CD4-positive, alpha-beta T cell treated with Interleukin-17A for 1 hour (primary cell): ENCODE measurements at regions not wholly inside any gene's neighbourhood (a gene's known extent, or its start where the extent isn't known, plus 50 kb on each side); places are given as distances from the start of the nearest gene placed in this dataset.
"Not testable (repeated sequence)": the region's sequence is repeated elsewhere in the genome, so short reads cannot be mapped to it uniquely, and the experiment has no call there.

Experiments
- DNase-seq: peaks from one replicate; pipeline ENCODE4 v3.0.0-alpha.2; 2020

DNA sequence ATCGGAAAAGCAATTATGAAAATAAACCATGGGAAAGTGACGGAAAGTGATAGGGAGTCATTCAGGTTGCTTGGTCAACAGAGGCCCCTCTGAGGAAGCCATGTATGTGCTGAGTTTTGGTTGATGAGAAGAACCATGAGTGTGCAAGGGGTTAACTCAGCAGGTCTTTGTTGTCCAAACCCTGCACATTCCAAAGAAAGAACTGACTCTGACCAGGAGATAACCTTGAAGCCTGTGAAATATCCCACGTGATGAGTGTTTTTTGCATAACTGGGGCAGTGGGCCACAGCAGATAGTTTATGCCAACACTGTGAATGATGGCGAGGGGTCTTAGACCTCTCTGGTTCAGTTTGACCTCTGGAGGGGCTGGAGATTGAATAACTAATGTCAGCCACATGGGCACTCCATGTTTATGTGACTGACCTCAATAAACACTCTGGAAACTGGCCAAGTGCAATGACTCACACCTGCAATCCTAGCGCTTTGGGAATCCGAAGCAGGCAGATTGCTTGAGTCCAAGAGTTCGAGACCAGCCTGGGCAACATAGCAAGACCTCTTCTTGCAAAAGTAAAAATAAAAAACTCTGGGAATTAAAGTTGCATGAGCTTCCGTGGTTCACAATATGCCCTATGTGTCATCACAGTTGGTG lies 154.0 kb upstream of the FOXK1 start:
- DNase-seq = no peak

GRCh38 chr7:4531236-4531635 lies 150.9 kb upstream of the FOXK1 start:
- DNase-seq = no peak

DNA sequence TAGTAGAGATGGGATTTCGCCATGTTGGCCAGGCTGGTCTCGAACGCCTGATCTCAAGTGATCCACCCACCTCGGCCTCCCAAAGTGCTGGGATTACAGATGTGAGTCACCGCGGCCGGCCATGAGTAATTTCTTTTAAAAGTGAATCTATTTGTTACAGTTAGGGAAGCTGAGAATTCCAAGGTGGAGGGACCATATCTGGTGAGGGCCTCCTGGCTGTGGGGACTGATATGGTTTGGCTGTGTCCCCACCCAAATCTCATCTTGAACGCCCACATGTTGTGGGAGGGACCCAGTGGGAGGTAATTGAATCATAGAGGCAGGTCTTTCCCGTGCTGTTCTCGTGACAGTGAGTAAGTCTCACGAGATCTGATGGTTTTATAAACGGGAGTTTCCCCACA lies 148.8 kb upstream of the FOXK1 start:
- not testable (repeated sequence) for DNase-seq

- no peak for DNase-seq
Measured at GRCh38 chr7:4549681-4550080, 132.4 kb upstream of the FOXK1 start.

GRCh38 chr7:4550117-4550516 lies 132.0 kb upstream of the FOXK1 start:
- DNase-seq = no peak

DNA sequence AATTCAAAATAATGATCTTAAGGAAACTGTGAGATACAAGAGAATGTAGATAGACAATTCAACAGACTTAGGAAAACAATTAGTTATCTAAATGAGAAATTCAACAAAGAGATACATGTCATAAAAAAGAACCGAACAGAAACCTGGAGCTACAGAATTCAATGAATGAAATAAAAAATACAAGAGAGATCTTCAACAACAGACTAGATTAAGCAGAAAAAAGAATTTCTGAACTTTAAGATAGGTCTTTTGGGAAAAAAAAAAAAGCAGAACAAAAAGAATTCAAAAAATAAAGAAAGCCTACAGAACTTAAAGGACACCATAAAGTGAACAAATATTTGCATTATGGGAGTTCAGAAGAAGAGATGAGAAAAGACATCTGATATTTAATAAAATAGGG lies 129.1 kb upstream of the FOXK1 start:
- no peak for DNase-seq

DNA sequence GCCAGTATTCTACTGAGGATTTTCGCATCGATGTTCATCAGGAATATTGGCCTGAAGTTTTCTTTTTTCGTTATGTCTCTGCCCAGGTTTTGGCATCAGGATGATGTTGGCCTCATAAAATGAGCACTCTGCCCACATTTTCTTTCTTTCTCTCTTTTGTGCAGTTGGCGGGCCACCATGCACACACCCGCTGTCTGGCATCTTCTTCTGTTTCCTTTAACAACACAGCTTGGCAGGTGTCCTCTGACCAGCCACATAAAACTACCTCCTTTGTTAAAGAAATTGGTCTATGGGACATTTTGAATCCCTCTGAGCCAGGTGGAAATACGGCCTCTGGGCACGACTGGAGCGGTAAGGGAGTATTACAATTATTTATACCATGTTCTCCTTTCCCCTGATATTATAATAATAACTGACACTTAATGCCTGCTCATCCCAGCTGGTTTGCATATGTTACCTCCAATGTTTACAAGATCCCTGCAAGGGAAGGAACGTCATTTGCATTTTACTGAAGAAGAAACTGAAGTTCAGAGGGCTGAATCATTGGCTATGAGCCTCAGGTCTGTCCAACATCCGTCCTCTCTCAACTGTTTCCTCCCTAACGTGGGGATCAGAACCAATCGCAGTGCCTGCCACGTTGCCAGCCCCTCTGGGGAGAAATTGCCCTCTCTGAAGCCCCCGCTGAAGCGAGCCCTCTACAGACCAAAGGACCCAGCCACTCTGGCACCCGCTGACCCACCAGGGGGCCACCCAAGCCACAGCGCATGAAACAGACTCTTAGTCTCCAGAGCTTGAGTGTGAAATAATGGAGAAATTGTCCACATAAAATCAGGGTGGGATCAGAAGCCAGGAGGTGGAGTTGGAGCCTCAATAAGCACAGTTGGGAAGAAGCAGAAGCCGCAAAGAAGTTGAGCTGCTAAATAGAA lies 125.0 kb upstream of the FOXK1 start:
- DNase-seq = no peak

DNA sequence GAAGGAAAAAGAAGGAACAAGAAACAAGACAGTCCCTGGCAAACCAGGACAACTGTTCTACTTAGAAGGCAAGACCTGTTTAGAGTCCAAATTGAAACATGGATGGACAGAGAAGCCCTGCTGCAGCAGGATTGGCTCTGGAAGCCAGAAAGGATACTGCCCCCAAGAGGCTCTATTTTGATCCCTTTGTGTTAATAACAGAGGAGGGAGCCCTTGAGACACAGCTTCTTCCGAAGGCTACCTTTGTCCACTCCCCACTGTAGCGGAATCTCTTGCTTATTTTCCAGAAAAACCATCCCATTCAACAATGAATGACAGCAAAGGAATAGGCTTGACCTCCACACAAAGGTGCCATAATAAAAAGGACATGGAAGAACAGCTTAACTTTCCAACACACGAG lies 120.3 kb upstream of the FOXK1 start:
- no peak for DNase-seq

GRCh38 chr7:4566714-4567113 lies 115.4 kb upstream of the FOXK1 start:
- DNase-seq = no peak

DNA sequence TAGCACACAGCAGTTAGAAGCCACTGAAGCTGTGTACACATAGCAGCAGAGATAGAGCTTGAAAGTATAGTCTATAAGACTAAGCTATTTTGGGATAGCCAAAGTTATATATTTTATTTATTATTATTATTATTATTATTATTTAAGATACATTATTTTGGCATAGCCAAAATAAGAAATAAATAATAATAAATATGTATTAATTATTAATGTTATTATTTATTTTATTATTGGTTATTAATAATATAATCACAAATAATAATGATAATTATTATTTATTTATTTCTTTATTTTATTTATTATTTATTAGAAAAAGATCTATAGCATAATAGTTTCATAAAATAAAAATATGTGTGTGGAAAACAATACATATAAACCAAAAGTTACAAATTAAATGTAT lies 107.2 kb upstream of the FOXK1 start:
- no peak for DNase-seq

DNA sequence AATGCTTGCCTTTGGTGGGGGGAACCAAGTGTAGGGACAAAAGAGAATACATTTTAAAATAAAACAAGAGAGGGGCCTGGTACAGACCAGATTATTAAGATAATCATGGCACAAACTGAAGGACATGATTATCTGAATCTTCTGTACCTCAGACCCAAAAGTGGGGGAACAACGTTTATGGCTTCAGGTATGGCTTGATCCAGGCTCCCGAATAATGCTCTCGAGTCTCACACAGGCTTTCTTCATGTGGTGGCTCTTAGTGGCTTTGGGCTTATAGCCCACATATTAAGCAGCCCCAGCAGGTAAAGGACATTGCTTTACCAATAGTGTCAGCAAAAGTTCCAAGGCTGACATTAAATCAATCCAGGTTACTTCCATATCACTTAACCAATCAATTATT lies 106.8 kb upstream of the FOXK1 start:
- no peak for DNase-seq

DNA sequence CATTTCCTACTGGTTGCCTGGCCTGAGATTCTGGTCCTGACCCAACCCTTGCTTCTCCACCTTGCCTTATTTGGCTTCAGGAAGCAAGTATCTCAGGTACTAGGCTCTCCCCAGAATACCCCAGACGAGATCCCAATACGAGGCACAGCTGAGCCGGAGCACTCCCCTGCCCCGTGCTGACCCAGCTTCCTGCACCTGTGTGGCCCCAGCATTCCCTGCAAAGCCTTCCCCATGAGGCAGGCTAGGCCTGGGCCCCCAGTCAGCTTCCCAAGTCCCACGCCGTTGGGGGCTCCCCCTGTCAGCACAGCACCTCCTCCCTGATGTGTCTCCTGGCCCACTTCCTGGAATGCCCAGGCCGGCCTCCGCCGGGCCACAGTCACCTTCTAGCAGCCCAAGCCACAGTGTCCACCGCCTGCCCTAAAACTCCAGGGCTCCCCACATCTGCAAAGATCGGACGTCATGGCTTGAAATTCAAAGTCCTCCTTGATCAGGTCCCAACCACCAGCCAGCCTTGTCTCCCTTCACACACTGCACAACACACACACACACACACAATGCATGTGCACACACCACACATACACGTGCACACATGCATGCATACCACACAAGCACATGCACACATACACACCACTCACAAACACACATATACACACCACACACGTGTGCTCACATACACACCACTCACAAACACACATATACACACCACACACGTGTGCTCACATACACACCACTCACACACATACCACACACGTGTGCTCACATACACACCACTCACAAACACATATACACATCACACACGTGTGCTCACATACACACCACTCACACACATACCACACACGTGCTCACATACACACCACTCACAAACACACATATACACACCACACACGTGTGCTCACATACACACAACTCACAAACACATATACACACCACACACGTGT lies 78.9 kb upstream of the FOXK1 start:
- DNase-seq = no peak

- no peak for DNase-seq
Measured at GRCh38 chr7:4603843-4604231, 78.3 kb upstream of the FOXK1 start.

DNA sequence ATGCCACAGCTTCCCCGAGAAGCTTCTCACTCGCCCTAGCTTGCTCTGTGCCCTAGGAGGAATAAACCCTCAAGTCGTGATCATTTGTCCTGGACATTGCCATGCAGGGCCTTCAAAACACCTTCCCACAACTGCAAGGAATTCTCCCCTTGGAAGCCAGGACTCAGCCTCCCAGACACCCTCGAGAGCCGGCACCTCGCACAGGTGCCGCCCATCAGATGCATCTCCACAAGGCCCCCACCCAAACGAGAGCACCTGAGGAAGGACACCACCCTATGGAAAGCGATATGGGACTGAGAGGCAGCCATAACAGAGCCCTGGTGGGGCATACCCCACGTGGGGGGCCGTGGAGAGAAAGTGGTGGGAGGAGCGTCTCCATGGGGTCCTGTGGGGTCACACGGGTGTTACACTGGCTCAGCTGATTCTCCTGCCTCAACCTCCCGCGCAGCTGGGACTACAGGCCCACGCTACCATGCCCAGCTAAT lies 77.6 kb upstream of the FOXK1 start:
- no peak for DNase-seq

DNA sequence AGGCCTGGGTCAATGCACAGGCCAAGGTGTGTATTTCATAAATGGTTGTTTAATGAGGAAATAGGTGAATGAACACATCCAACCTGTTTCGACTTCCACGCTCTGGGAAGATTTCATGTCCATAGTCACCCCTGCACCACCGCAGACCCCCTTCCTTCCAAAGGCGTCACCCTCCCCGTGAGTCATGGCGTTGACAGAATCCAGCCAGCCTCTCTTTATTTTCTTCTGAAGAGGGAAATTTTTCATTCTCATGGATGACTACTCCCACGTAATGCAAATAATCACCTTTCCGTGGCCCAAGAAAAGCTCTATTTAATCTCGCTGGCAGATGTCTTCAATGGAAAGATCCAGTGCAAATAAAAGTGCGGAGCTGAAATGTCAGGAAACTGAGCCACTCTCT lies 75.3 kb upstream of the FOXK1 start:
- no peak for DNase-seq

- no peak for DNase-seq
Measured at GRCh38 chr7:4607311-4607729, 74.8 kb upstream of the FOXK1 start.

GRCh38 chr7:4609576-4609975 lies 72.5 kb upstream of the FOXK1 start:
- DNase-seq = not testable (repeated sequence)

DNA sequence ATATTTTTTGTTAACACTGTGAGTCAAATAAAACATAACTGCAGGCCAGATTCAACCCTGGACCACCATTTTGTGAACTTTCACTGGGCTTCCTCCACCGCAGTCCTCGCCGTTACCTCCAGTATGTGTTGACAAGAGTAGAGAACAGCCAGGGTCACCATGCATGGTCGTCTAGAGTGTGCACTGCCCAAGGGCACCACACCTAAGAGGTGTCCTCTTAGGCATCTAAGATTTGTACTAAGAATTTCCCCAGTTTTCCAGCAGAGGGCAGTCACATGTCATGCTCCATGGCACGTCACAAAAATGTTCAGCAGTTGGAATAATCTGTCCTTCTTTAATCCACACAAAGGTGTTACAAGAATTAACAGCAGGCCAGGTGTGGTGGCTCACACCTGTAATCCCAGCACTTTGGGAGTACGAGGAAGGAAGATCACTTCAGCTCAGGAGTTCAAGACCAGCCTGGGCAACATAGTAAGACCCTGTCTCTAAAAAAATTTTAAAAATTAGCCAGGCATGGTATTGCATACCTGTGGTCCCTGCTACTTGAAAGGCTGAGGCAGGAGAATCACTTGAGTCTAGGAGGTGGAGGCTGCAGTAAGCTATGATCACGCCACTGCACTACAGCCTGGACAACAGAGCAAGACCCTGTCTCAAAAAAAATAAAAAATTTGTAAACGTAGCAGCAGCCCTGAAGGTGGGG lies 71.2 kb upstream of the FOXK1 start:
- peak; percentile 81 for DNase-seq

GRCh38 chr7:4612237-4612636 lies 69.9 kb upstream of the FOXK1 start:
- no peak for DNase-seq

DNA sequence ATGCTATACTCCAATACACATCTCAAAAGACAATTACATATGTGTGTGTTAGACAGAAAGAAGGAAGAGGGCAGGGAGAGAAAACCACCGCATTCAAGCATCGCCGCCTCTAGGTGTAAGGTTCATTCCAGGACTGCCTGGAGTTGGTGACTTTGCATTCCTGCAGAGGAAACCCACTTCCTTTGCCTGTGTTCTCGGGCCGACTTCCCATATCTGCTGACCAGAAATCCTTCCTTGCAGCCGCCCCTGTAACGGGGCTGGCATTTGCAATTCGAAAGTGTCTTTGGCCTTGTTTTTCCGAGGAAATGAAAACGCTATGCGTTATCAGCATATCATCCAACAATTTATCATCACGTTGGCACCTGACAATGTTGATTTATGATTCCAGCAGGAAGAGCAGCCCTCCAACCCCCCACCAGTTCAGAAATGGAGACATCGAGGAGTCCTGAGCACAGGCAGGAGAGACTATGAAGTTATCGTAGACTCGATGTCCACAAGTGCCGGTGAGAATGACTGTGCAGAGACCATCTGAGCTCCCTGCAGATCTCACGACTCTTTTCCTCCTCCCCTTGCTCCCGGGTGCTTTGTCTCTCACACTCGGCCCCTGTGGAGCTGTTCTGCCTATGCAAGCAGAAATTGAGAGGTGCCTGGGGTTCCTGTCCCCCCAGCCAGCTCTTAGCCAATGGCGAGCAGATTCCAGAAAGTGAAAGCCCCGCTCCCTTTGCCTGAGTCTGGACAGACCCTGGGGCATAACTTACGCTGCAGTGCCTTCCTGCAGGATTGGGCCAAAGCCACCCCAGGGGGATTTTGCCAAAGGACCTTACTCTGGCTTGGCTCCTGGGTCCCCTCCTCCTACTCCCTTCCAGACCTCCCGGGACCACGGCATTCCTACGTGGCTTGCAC lies 68.9 kb upstream of the FOXK1 start:
- no peak for DNase-seq

- no peak for DNase-seq
Measured at GRCh38 chr7:4613846-4614548, 68.1 kb upstream of the FOXK1 start.
